C4-2B (cell line): ENCODE measurements at regions not wholly inside any gene's neighbourhood (a gene's known extent, or its start where the extent isn't known, plus 50 kb on each side); places are given as distances from the start of the nearest gene placed in this dataset.

Source experiments
- CTCF ChIP-seq: fragments of 450-650 bp; conservative IDR thresholded peaks from 2 replicates; pipeline ENCODE4 v1.5.1; 2017; ENCODE audit warnings: mild to moderate bottlenecking
- ZFX ChIP-seq: fragments of 450-650 bp; IDR thresholded peaks from 2 replicates; pipeline ENCODE4 v1.6.1; 2017

GRCh38 chr12:42905419-42905705 lies 315.8 kb upstream of the PRICKLE1 start:
- no peak for TF ChIP-seq CTCF
- TF ChIP-seq ZFX, result no peak
